ENCODE measurements at regions not wholly inside any gene's neighbourhood (a gene's known extent, or its start where the extent isn't known, plus 50 kb on each side); places are given as distances from the start of the nearest gene placed in this dataset.
A peak's percentile ranks its signal among the peaks of the same experiment; 100 is the strongest.

GRCh38 chr20:56957737-56958553 lies 308.5 kb downstream of the BMP7 start:
- DNase-seq (ENCODE audit: low spot score) = no peak

- DNase-seq (ENCODE audit: low spot score) = no peak
These were observed 301.5 kb downstream of the BMP7 start for GRCh38 chr20:56964901-56965300.

GRCh38 chr20:56967916-56968315 lies 298.5 kb downstream of the BMP7 start:
- DNase-seq (ENCODE audit: low spot score) = no peak

GRCh38 chr20:56968376-56969048 lies 297.9 kb downstream of the BMP7 start:
- no peak for DNase-seq (ENCODE audit: low spot score)

GRCh38 chr20:56974499-56975250 lies 291.8 kb downstream of the BMP7 start:
- DNase-seq (ENCODE audit: low spot score) = peak; percentile 56

- no peak for DNase-seq (ENCODE audit: low spot score)
These were observed 290.6 kb downstream of the BMP7 start for GRCh38 chr20:56975838-56976237.

GRCh38 chr20:56976336-56976735 lies 290.1 kb downstream of the BMP7 start:
- no peak for DNase-seq (ENCODE audit: low spot score)

GRCh38 chr20:56978475-56978874 lies 288.0 kb downstream of the BMP7 start:
- no peak for DNase-seq (ENCODE audit: low spot score)

- no peak for DNase-seq (ENCODE audit: low spot score)
These were observed 287.3 kb downstream of the BMP7 start for GRCh38 chr20:56979125-56979524.

- DNase-seq (ENCODE audit: low spot score) = no peak
These were observed 285.1 kb downstream of the BMP7 start for GRCh38 chr20:56981301-56981700.

GRCh38 chr20:56983813-56984212 lies 282.6 kb downstream of the BMP7 start:
- no peak for DNase-seq (ENCODE audit: low spot score)

GRCh38 chr20:56985066-56985685 lies 281.3 kb downstream of the BMP7 start:
- DNase-seq (ENCODE audit: low spot score) = no peak

GRCh38 chr20:56986476-56986875 lies 280.0 kb downstream of the BMP7 start:
- no peak for DNase-seq (ENCODE audit: low spot score)

- no peak for DNase-seq (ENCODE audit: low spot score)
These were observed 279.3 kb downstream of the BMP7 start for GRCh38 chr20:56986931-56987720.

GRCh38 chr20:56987986-56988385 lies 278.5 kb downstream of the BMP7 start:
- DNase-seq (ENCODE audit: low spot score) = no peak

- no peak for DNase-seq (ENCODE audit: low spot score)
These were observed 278.0 kb downstream of the BMP7 start for GRCh38 chr20:56988446-56988845.

- DNase-seq (ENCODE audit: low spot score) = no peak
These were observed 276.9 kb downstream of the BMP7 start for GRCh38 chr20:56989516-56989915.

- no peak for DNase-seq (ENCODE audit: low spot score)
These were observed 273.4 kb downstream of the BMP7 start for GRCh38 chr20:56993020-56993559.

- DNase-seq (ENCODE audit: low spot score) = no peak
These were observed 272.4 kb downstream of the BMP7 start for GRCh38 chr20:56994006-56994405.

GRCh38 chr20:56995149-56995548 lies 271.3 kb downstream of the BMP7 start:
- DNase-seq (ENCODE audit: low spot score) = no peak

GRCh38 chr20:56995635-56996075 lies 270.8 kb downstream of the BMP7 start:
- peak; percentile 3 for DNase-seq (ENCODE audit: low spot score)

All from cerebellar cortex (tissue), 1 donor.